Neural progenitor cell (in vitro differentiated cells): ENCODE measurements at regions not wholly inside any gene's neighbourhood (a gene's known extent, or its start where the extent isn't known, plus 50 kb on each side); places are given as distances from the start of the nearest gene placed in this dataset.

Source experiments
- DNase-seq: peaks from one replicate; pipeline ENCODE4 v3.0.0-alpha.2; 2016; ENCODE audit warnings: low spot score
- H2AFZ ChIP-seq: fragments of 200-600 bp; sonication (generic); replicated peaks from 2 replicates; pipeline ENCODE4 v1.6.1; 2016; ENCODE audit warnings: antibody characterized with exemption
- H3F3A ChIP-seq: fragments of 200-600 bp; sonication (generic); 2 replicates; pipeline ENCODE4 v1.6.1; 2016; ENCODE audit warnings: antibody characterized with exemption, low read depth
- H3K27ac ChIP-seq: fragments of 200-600 bp; sonication (generic); 2 replicates; pipeline ENCODE4 v1.5.1; 2016; ENCODE audit warnings: mild to moderate bottlenecking
- H3K27me3 ChIP-seq: fragments of 200-600 bp; sonication (generic); 2 replicates; pipeline ENCODE4 v1.6.1; 2016; ENCODE audit warnings: mild to moderate bottlenecking, moderate library complexity
- H3K36me3 ChIP-seq: fragments of 200-600 bp; sonication (generic); 2 replicates; pipeline ENCODE4 v1.5.1; 2016
- H3K4me1 ChIP-seq: fragments of 200-600 bp; sonication (generic); 2 replicates; pipeline ENCODE4 v1.6.1; 2016; ENCODE audit warnings: mixed run types
- H3K4me2 ChIP-seq: fragments of 200-600 bp; sonication (generic); 2 replicates; pipeline ENCODE4 v1.6.1; 2016
- H3K4me3 ChIP-seq: fragments of 200-600 bp; sonication (generic); 2 replicates; pipeline ENCODE4 v1.5.1; 2016
- H3K79me2 ChIP-seq: fragments of 200-600 bp; sonication (generic); 2 replicates; pipeline ENCODE4 v1.6.1; 2016; ENCODE audit warnings: low read depth
- H3K9ac ChIP-seq: fragments of 200-600 bp; sonication (generic); 2 replicates; pipeline ENCODE4 v1.6.1; 2016
- H3K9me3 ChIP-seq: fragments of 200-600 bp; sonication (generic); 2 replicates; pipeline ENCODE4 v1.5.1; 2016; ENCODE audit warnings: low read depth
- H4K20me1 ChIP-seq: fragments of 200-600 bp; sonication (generic); 2 replicates; pipeline ENCODE4 v1.6.1; 2016; ENCODE audit warnings: low read depth
- H3K27ac Mint-ChIP-seq: 3 replicates; pipeline ENCODE4 v1.8.0; 2021; ENCODE audit warnings: mixed read lengths
- H3K27me3 Mint-ChIP-seq: 2 replicates; pipeline ENCODE4 v1.8.0; 2022; ENCODE audit warnings: low read depth, mild to moderate bottlenecking, inconsistent platforms, moderate library complexity, mixed read lengths; ENCODE audit not compliant: insufficient read depth
- H3K36me3 Mint-ChIP-seq: 3 replicates; pipeline ENCODE4 v1.8.0; 2021; ENCODE audit warnings: mixed read lengths
- H3K4me1 Mint-ChIP-seq: 3 replicates; pipeline ENCODE4 v1.8.0; 2021; ENCODE audit warnings: mixed read lengths
- H3K4me3 Mint-ChIP-seq: 3 replicates; pipeline ENCODE4 v1.8.0; 2021; ENCODE audit warnings: mild to moderate bottlenecking, moderate library complexity, mixed read lengths
- H3K9me3 Mint-ChIP-seq: 3 replicates; pipeline ENCODE4 v1.8.0; 2020; ENCODE audit warnings: mixed read lengths
- CTCF ChIP-seq: fragments of 200-600 bp; sonication (generic); IDR thresholded peaks from 2 replicates; pipeline ENCODE4 v1.5.1; 2017; ENCODE audit warnings: antibody characterized with exemption, mild to moderate bottlenecking
- EZH2 ChIP-seq: fragments of 200-600 bp; sonication (generic); IDR thresholded peaks from 2 replicates; pipeline ENCODE4 v1.6.1; 2017; ENCODE audit warnings: antibody characterized with exemption, mild to moderate bottlenecking, moderate library complexity
- EZH2phosphoT487 ChIP-seq: fragments of 200-600 bp; sonication (generic); IDR thresholded peaks from 2 replicates; pipeline ENCODE4 v1.6.1; 2017; ENCODE audit warnings: antibody characterized with exemption

DNA sequence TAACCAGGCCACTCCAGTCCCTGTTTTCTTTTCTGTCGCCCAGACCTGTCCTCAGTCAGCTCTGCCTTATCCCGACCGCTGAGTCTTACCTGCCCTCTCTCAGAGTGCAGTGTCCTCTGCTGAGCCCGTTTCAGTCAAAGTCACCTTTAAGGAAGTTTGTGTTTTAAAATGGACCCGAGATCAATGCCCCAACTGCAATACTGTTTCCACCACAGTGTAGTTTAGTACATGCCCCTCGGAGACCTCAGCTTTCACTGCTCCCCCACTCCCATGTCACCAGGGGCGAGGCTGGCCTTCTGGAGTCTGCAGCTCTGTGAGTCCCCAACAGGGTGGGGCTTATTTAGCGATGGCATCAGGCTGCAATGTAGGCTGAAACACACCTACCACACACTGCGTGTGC lies 248.4 kb upstream of the TSHZ3 start:
- no peak for DNase-seq
- Histone ChIP-seq H3K27me3 (no peaks in the 10 kb centered on the region), H3K4me3 (no peak overlapping the region), H3K9me3 (no peaks in the 10 kb centered on the region), H3K79me2 (no peaks in the 10 kb centered on the region), H2AFZ (no peak overlapping the region), H3K9ac (no peak overlapping the region), H3K36me3 (no peaks in the 10 kb centered on the region), H3K27ac (no peak overlapping the region), H4K20me1 (no peaks in the 10 kb centered on the region), H3F3A (no peaks in the 10 kb centered on the region), H3K4me1 (no peaks in the 10 kb centered on the region), H3K4me2 (no peak overlapping the region)
- Mint-ChIP-seq H3K9me3 (no peaks in the 10 kb centered on the region), H3K27me3 (no peaks in the 10 kb centered on the region), H3K4me1 (peaks cover 4% of the 10 kb centered on the region), H3K4me3 (no peak overlapping the region), H3K27ac (no peak overlapping the region), H3K36me3 (no peaks in the 10 kb centered on the region)
- TF ChIP-seq EZH2phosphoT487 (no peak), CTCF (no peak), EZH2 (no peak)

- no peaks in the 10 kb centered on the region for H3K79me2 ChIP-seq
- DNase-seq: no peak
- H3K4me1 Mint-ChIP-seq: peaks cover 4% of the 10 kb centered on the region
Measured at GRCh38 chr19:31598730-31599238, 249.5 kb upstream of the TSHZ3 start.

GRCh38 chr19:31600731-31601295 lies 251.6 kb upstream of the TSHZ3 start:
- no peak for TF ChIP-seq EZH2
- TF ChIP-seq CTCF: no peak
- TF ChIP-seq EZH2phosphoT487: no peak
- H3K36me3 Mint-ChIP-seq: no peaks in the 10 kb centered on the region
- Histone ChIP-seq H3K36me3 (no peaks in the 10 kb centered on the region), H3K4me2 (no peak overlapping the region), H2AFZ (no peak overlapping the region), H3K4me3 (no peak overlapping the region), H4K20me1 (no peaks in the 10 kb centered on the region), H3K4me1 (no peaks in the 10 kb centered on the region), H3K9ac (no peak overlapping the region), H3K27me3 (no peaks in the 10 kb centered on the region), H3K27ac (no peak overlapping the region), H3K9me3 (no peaks in the 10 kb centered on the region), H3F3A (no peaks in the 10 kb centered on the region), H3K79me2 (no peaks in the 10 kb centered on the region)
- H3K27me3 Mint-ChIP-seq: no peaks in the 10 kb centered on the region
- DNase-seq: no peak
- H3K4me3 Mint-ChIP-seq: no peak overlapping the region
- H3K4me1 Mint-ChIP-seq: peaks cover 8% of the 10 kb centered on the region
- H3K9me3 Mint-ChIP-seq: no peaks in the 10 kb centered on the region
- H3K27ac Mint-ChIP-seq: no peak overlapping the region

More at GRCh38 chr19:31598730-31599238, 249.5 kb upstream of the TSHZ3 start:
- no peaks in the 10 kb centered on the region for H3K36me3 Mint-ChIP-seq
- no peaks in the 10 kb centered on the region for H3K4me1 ChIP-seq
- H4K20me1 ChIP-seq: no peaks in the 10 kb centered on the region
- no peaks in the 10 kb centered on the region for H3K27me3 ChIP-seq
- H3K27ac Mint-ChIP-seq: no peak overlapping the region
- H3K4me2 ChIP-seq: no peak overlapping the region
- no peak overlapping the region for H3K4me3 Mint-ChIP-seq
- no peak overlapping the region for H3K4me3 ChIP-seq
- H2AFZ ChIP-seq: no peak overlapping the region
- no peak overlapping the region for H3K9ac ChIP-seq
- no peaks in the 10 kb centered on the region for H3K36me3 ChIP-seq
- TF ChIP-seq CTCF: no peak
- no peak for TF ChIP-seq EZH2phosphoT487
- TF ChIP-seq EZH2: no peak
- H3K9me3 ChIP-seq: no peaks in the 10 kb centered on the region
- H3K27ac ChIP-seq: no peak overlapping the region
- no peaks in the 10 kb centered on the region for H3K27me3 Mint-ChIP-seq
- no peaks in the 10 kb centered on the region for H3K9me3 Mint-ChIP-seq
- H3F3A ChIP-seq: no peaks in the 10 kb centered on the region
